ENCODE measurements at regions not wholly inside any gene's neighbourhood (a gene's known extent, or its start where the extent isn't known, plus 50 kb on each side); places are given as distances from the start of the nearest gene placed in this dataset.
"Not testable (repeated sequence)": the region's sequence is repeated elsewhere in the genome, so short reads cannot be mapped to it uniquely, and the experiment has no call there.

- not testable (repeated sequence) for H3K36me3 Mint-ChIP-seq; H3K27me3 ChIP-seq (ENCODE audit: control insufficient read depth, insufficient read depth, low read length); H3K27ac Mint-ChIP-seq; H3K4me3 ChIP-seq (ENCODE audit: low read depth, low read length); H3K9me3 Mint-ChIP-seq; H3K36me3 ChIP-seq (ENCODE audit: control insufficient read depth, insufficient read depth, low read length); H3K9me3 ChIP-seq (ENCODE audit: control insufficient read depth in 2 of 2, low read length in 2 of 2); H3K27me3 Mint-ChIP-seq; H3K4me3 Mint-ChIP-seq; DNase-seq; H3K4me1 Mint-ChIP-seq; H3K4me1 ChIP-seq (ENCODE audit: control insufficient read depth, insufficient read depth, low read length, poor library complexity, severe bottlenecking); H3K27ac ChIP-seq (ENCODE audit: insufficient read depth, low read length, poor library complexity, severe bottlenecking)
- ATAC-seq (ENCODE audit: low read depth in 2 of 2): peak in 1 of 2 donors; percentile 18
Observed at GRCh38 chrX:10469-11458, 270.4 kb upstream of the PLCXD1 start.

GRCh38 chrX:13821-14443 is 267.2 kb upstream of the PLCXD1 start:
- not testable (repeated sequence) for H3K4me3 ChIP-seq (ENCODE audit: low read depth, low read length); H3K4me1 Mint-ChIP-seq; H3K9me3 ChIP-seq (ENCODE audit: control insufficient read depth in 2 of 2, low read length in 2 of 2); H3K36me3 Mint-ChIP-seq; H3K27ac ChIP-seq (ENCODE audit: insufficient read depth, low read length, poor library complexity, severe bottlenecking); H3K4me3 Mint-ChIP-seq; H3K27ac Mint-ChIP-seq; H3K9me3 Mint-ChIP-seq; H3K27me3 ChIP-seq (ENCODE audit: control insufficient read depth, insufficient read depth, low read length); H3K27me3 Mint-ChIP-seq; DNase-seq; H3K4me1 ChIP-seq (ENCODE audit: control insufficient read depth, insufficient read depth, low read length, poor library complexity, severe bottlenecking); H3K36me3 ChIP-seq (ENCODE audit: control insufficient read depth, insufficient read depth, low read length)
- ATAC-seq (ENCODE audit: low read depth in 2 of 2): peak; percentile 23 to 86

GRCh38 chrX:14452-14851 is 266.7 kb upstream of the PLCXD1 start:
- not testable (repeated sequence) for DNase-seq; H3K4me1 Mint-ChIP-seq; H3K4me3 ChIP-seq (ENCODE audit: low read depth, low read length); H3K27me3 Mint-ChIP-seq; H3K4me3 Mint-ChIP-seq; H3K27me3 ChIP-seq (ENCODE audit: control insufficient read depth, insufficient read depth, low read length); ATAC-seq (ENCODE audit: low read depth in 2 of 2); H3K9me3 Mint-ChIP-seq; H3K27ac Mint-ChIP-seq; H3K4me1 ChIP-seq (ENCODE audit: control insufficient read depth, insufficient read depth, low read length, poor library complexity, severe bottlenecking); H3K9me3 ChIP-seq (ENCODE audit: control insufficient read depth in 2 of 2, low read length in 2 of 2); H3K36me3 ChIP-seq (ENCODE audit: control insufficient read depth, insufficient read depth, low read length); H3K36me3 Mint-ChIP-seq; H3K27ac ChIP-seq (ENCODE audit: insufficient read depth, low read length, poor library complexity, severe bottlenecking)

- not testable (repeated sequence) for H3K27ac ChIP-seq (ENCODE audit: insufficient read depth, low read length, poor library complexity, severe bottlenecking); H3K4me1 ChIP-seq (ENCODE audit: control insufficient read depth, insufficient read depth, low read length, poor library complexity, severe bottlenecking); H3K27ac Mint-ChIP-seq; H3K4me3 ChIP-seq (ENCODE audit: low read depth, low read length); H3K27me3 Mint-ChIP-seq; H3K36me3 ChIP-seq (ENCODE audit: control insufficient read depth, insufficient read depth, low read length); H3K36me3 Mint-ChIP-seq; H3K4me1 Mint-ChIP-seq; H3K4me3 Mint-ChIP-seq; H3K9me3 Mint-ChIP-seq; H3K27me3 ChIP-seq (ENCODE audit: control insufficient read depth, insufficient read depth, low read length); H3K9me3 ChIP-seq (ENCODE audit: control insufficient read depth in 2 of 2, low read length in 2 of 2)
- peak in 2 of 3 donors; percentile 33 to 74 for DNase-seq
- peak; percentile 88 to 90 for ATAC-seq (ENCODE audit: low read depth in 2 of 2)
Observed at GRCh38 chrX:18768-19454, 262.3 kb upstream of the PLCXD1 start.

GRCh38 chrX:19455-19827 is 261.7 kb upstream of the PLCXD1 start:
- H3K36me3 ChIP-seq (ENCODE audit: control insufficient read depth, insufficient read depth, low read length); H3K36me3 Mint-ChIP-seq; H3K27me3 ChIP-seq (ENCODE audit: control insufficient read depth, insufficient read depth, low read length); H3K27me3 Mint-ChIP-seq; H3K4me3 ChIP-seq (ENCODE audit: low read depth, low read length); H3K27ac Mint-ChIP-seq; H3K4me3 Mint-ChIP-seq; H3K27ac ChIP-seq (ENCODE audit: insufficient read depth, low read length, poor library complexity, severe bottlenecking); H3K9me3 Mint-ChIP-seq; H3K4me1 Mint-ChIP-seq; H3K4me1 ChIP-seq (ENCODE audit: control insufficient read depth, insufficient read depth, low read length, poor library complexity, severe bottlenecking); H3K9me3 ChIP-seq (ENCODE audit: control insufficient read depth in 2 of 2, low read length in 2 of 2): not testable (repeated sequence)
- DNase-seq: peak in 1 of 3 donors; percentile 6
- ATAC-seq (ENCODE audit: low read depth in 2 of 2): peak; percentile 17 to 41

GRCh38 chrX:19912-20571 is 261.1 kb upstream of the PLCXD1 start:
- DNase-seq (peak; percentile 0 to 12 (median 9)), ATAC-seq (ENCODE audit: low read depth in 2 of 2) (no peak)
- H3K4me1 ChIP-seq (ENCODE audit: control insufficient read depth, insufficient read depth, low read length, poor library complexity, severe bottlenecking): no peaks in the 10 kb centered on the region
- Mint-ChIP-seq H3K27me3 (no peaks in the 10 kb centered on the region), H3K9me3 (peaks cover 0 to 4% (median 0%) of the 10 kb centered on the region in 7 donors), H3K4me3 (peak overlapping the region in 2 of 4 donors; percentile 79 to 92), H3K36me3 (no peaks in the 10 kb centered on the region), H3K4me1 (no peaks in the 10 kb centered on the region), H3K27ac (peak overlapping the region in 1 of 3 donors; percentile 86)
- no peak overlapping the region for H3K27ac ChIP-seq (ENCODE audit: insufficient read depth, low read length, poor library complexity, severe bottlenecking)
- H3K36me3 ChIP-seq (ENCODE audit: control insufficient read depth, insufficient read depth, low read length): no peaks in the 10 kb centered on the region
- H3K4me3 ChIP-seq (ENCODE audit: low read depth, low read length): no peak overlapping the region
- H3K9me3 ChIP-seq (ENCODE audit: control insufficient read depth in 2 of 2, low read length in 2 of 2): no peaks in the 10 kb centered on the region
- no peaks in the 10 kb centered on the region for H3K27me3 ChIP-seq (ENCODE audit: control insufficient read depth, insufficient read depth, low read length)

GRCh38 chrX:24139-24538 is 257.0 kb upstream of the PLCXD1 start:
- H3K27ac Mint-ChIP-seq; DNase-seq; ATAC-seq (ENCODE audit: low read depth in 2 of 2); H3K27me3 Mint-ChIP-seq; H3K4me3 Mint-ChIP-seq; H3K4me1 Mint-ChIP-seq; H3K4me3 ChIP-seq (ENCODE audit: low read depth, low read length); H3K9me3 Mint-ChIP-seq; H3K9me3 ChIP-seq (ENCODE audit: control insufficient read depth in 2 of 2, low read length in 2 of 2); H3K4me1 ChIP-seq (ENCODE audit: control insufficient read depth, insufficient read depth, low read length, poor library complexity, severe bottlenecking); H3K27ac ChIP-seq (ENCODE audit: insufficient read depth, low read length, poor library complexity, severe bottlenecking); H3K36me3 ChIP-seq (ENCODE audit: control insufficient read depth, insufficient read depth, low read length); H3K27me3 ChIP-seq (ENCODE audit: control insufficient read depth, insufficient read depth, low read length); H3K36me3 Mint-ChIP-seq: not testable (repeated sequence)

All from CD4-positive, CD25-positive, alpha-beta regulatory T cell (primary cell).